HL-60 (cell line): ENCODE measurements at regions not wholly inside any gene's neighbourhood (a gene's known extent, or its start where the extent isn't known, plus 50 kb on each side); places are given as distances from the start of the nearest gene placed in this dataset.

ENCODE experiments used
- DNase-seq, 2 experiments: peaks; one replicate each; pipeline ENCODE4 v3.0.0-alpha.2; 2010 to 2020; ENCODE audit warnings: low read depth in 1 of 2, low spot score in 1 of 2
- H3K27ac ChIP-seq: fragments of 250-450 bp; sonication (Bioruptor Pico); replicated peaks from 2 replicates; pipeline ENCODE4 v1.5.1; 2020; ENCODE audit warnings: mild to moderate bottlenecking, moderate library complexity
- H3K27me3 ChIP-seq: fragments of 250-450 bp; sonication (Bioruptor Pico); 2 replicates; pipeline ENCODE4 v1.5.1; 2021; ENCODE audit warnings: mild to moderate bottlenecking, moderate library complexity; ENCODE audit not compliant: insufficient read depth, poor library complexity, severe bottlenecking
- H3K4me3 ChIP-seq: replicated peaks from 2 replicates; pipeline ENCODE4 v1.5.1; 2011; ENCODE audit warnings: mild to moderate bottlenecking, control low read depth, low read length; ENCODE audit not compliant: insufficient read depth
- GABPA ChIP-seq: IDR thresholded peaks from 2 replicates; pipeline ENCODE4 v1.6.1; 2012; ENCODE audit warnings: low read depth
- POLR2AphosphoS5 ChIP-seq: IDR thresholded peaks from 2 replicates; pipeline ENCODE4 v1.6.1; 2012; ENCODE audit warnings: low read depth
- SPI1 ChIP-seq: IDR thresholded peaks from 2 replicates; pipeline ENCODE4 v1.6.1; 2012; ENCODE audit warnings: low read depth, mild to moderate bottlenecking, borderline replicate concordance
- TF ChIP-seq, protein P1 (sequence below): IDR thresholded peaks from one replicate; pipeline ENCODE4 v1.5.1; 2011; ENCODE audit warnings: low read length, control low read depth, inconsistent platforms; ENCODE audit not compliant: insufficient read depth
- TF ChIP-seq, protein P2 (sequence below): IDR thresholded peaks from 2 replicates; pipeline ENCODE4 v1.6.1; 2012; ENCODE audit warnings: low read depth; ENCODE audit not compliant: insufficient replicate concordance

GRCh38 chr18:45435810-45436209, 179.5 kb upstream of the SLC14A2 start:
- no peak overlapping the region for H3K27ac ChIP-seq
- no peak overlapping the region for H3K4me3 ChIP-seq
- H3K27me3 ChIP-seq: peaks cover 7% of the 10 kb centered on the region
- TF ChIP-seq, protein P1, sequence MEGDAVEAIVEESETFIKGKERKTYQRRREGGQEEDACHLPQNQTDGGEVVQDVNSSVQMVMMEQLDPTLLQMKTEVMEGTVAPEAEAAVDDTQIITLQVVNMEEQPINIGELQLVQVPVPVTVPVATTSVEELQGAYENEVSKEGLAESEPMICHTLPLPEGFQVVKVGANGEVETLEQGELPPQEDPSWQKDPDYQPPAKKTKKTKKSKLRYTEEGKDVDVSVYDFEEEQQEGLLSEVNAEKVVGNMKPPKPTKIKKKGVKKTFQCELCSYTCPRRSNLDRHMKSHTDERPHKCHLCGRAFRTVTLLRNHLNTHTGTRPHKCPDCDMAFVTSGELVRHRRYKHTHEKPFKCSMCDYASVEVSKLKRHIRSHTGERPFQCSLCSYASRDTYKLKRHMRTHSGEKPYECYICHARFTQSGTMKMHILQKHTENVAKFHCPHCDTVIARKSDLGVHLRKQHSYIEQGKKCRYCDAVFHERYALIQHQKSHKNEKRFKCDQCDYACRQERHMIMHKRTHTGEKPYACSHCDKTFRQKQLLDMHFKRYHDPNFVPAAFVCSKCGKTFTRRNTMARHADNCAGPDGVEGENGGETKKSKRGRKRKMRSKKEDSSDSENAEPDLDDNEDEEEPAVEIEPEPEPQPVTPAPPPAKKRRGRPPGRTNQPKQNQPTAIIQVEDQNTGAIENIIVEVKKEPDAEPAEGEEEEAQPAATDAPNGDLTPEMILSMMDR: no peak
- TF ChIP-seq, protein P2, sequence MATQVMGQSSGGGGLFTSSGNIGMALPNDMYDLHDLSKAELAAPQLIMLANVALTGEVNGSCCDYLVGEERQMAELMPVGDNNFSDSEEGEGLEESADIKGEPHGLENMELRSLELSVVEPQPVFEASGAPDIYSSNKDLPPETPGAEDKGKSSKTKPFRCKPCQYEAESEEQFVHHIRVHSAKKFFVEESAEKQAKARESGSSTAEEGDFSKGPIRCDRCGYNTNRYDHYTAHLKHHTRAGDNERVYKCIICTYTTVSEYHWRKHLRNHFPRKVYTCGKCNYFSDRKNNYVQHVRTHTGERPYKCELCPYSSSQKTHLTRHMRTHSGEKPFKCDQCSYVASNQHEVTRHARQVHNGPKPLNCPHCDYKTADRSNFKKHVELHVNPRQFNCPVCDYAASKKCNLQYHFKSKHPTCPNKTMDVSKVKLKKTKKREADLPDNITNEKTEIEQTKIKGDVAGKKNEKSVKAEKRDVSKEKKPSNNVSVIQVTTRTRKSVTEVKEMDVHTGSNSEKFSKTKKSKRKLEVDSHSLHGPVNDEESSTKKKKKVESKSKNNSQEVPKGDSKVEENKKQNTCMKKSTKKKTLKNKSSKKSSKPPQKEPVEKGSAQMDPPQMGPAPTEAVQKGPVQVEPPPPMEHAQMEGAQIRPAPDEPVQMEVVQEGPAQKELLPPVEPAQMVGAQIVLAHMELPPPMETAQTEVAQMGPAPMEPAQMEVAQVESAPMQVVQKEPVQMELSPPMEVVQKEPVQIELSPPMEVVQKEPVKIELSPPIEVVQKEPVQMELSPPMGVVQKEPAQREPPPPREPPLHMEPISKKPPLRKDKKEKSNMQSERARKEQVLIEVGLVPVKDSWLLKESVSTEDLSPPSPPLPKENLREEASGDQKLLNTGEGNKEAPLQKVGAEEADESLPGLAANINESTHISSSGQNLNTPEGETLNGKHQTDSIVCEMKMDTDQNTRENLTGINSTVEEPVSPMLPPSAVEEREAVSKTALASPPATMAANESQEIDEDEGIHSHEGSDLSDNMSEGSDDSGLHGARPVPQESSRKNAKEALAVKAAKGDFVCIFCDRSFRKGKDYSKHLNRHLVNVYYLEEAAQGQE: no peak
- no peak for TF ChIP-seq POLR2AphosphoS5
- no peak for DNase-seq

DNA sequence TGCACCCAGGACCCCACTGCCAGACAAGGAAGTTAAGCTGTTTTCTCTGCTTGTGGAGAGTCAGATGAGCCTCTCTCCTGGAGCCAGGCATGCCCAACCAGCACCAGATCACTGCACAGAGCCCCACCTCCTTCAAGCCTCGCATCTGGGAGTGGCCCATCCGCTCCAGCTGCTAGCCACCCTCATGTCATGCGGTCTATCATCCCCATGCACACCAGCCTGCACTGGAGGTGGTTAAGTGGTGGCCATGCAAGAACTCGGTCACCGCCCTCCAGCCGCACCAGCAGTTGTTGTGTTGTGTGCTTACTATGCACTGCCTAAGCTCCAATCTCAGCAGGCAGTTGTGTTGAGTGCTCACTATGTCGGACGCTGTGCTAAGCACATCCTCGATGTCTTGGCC, 177.9 kb upstream of the SLC14A2 start:
- no peak overlapping the region for H3K4me3 ChIP-seq
- H3K27me3 ChIP-seq: peaks cover 11% of the 10 kb centered on the region
- TF ChIP-seq POLR2AphosphoS5 (no peak), GABPA (no peak), SPI1 (no peak)
- TF ChIP-seq, protein P2: no peak
- TF ChIP-seq, protein P1: no peak
- H3K27ac ChIP-seq: no peak overlapping the region
- DNase-seq: no peak

DNA sequence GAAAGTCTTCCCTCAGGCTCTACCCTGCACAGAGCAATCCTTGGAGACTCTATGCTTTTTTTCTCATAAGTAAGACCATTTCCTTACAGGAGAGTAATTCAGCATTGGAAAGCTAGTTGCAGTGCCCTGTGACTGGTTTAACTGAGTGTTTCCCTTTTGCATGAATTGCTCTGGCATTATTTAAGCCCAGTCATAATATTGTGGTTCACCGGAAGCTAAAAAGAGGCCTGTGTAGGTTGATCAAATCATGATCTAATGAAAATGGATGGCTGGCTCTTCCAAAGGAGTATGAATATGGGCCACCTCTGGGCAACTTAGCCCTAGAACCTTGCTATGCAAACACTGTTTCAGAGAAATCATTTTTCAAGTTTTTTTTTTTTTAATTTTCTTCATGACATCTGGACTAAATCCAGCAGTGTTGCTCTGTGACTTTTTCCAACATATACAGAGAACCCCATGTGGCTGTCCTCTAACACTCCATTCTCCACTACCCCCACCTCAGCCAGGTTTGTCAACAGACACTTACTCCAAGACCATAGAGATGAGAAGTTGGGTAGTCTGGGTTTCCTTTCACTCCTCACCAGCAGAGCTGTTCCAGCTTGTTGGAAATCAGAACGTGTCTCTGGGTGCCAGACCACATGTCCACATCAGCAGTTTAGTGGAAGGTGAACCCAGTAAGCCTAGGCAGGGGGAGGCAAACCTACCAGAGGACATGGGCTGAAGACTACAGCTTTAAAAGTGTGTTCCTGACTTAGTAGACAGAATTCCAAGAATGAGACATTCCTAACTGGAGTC, 175.2 kb upstream of the SLC14A2 start:
- DNase-seq: no peak
- H3K4me3 ChIP-seq: no peak overlapping the region
- peaks cover 11% of the 10 kb centered on the region for H3K27me3 ChIP-seq
- TF ChIP-seq, protein P1: no peak
- TF ChIP-seq, protein P2: no peak
- TF ChIP-seq POLR2AphosphoS5 (no peak), GABPA (no peak), SPI1 (no peak)
- no peak overlapping the region for H3K27ac ChIP-seq
